Putamen (tissue), 1 donor: ENCODE measurements at regions not wholly inside any gene's neighbourhood (a gene's known extent, or its start where the extent isn't known, plus 50 kb on each side); places are given as distances from the start of the nearest gene placed in this dataset.
"Not testable (repeated sequence)": the region's sequence is repeated elsewhere in the genome, so short reads cannot be mapped to it uniquely, and the experiment has no call there.

ENCODE experiments used
- DNase-seq: peaks from one replicate; pipeline ENCODE4 v3.0.0-alpha.2; 2016; ENCODE audit warnings: low spot score

- no peak for DNase-seq
These were observed 174.9 kb downstream of the ETAA1 start for GRCh38 chr2:67571785-67572718.

- DNase-seq: no peak
These were observed 175.7 kb downstream of the ETAA1 start for GRCh38 chr2:67572721-67573435.

- no peak for DNase-seq
These were observed 177.1 kb downstream of the ETAA1 start for GRCh38 chr2:67574230-67574629.

- no peak for DNase-seq
These were observed 179.1 kb downstream of the ETAA1 start for GRCh38 chr2:67576226-67576625.

GRCh38 chr2:67576991-67577390 is 179.9 kb downstream of the ETAA1 start:
- DNase-seq: no peak

GRCh38 chr2:67579216-67579615 is 182.1 kb downstream of the ETAA1 start:
- DNase-seq: no peak

GRCh38 chr2:67579806-67580205 is 182.7 kb downstream of the ETAA1 start:
- DNase-seq: no peak

GRCh38 chr2:67581751-67582150 is 184.6 kb downstream of the ETAA1 start:
- DNase-seq: no peak

GRCh38 chr2:67583185-67583584 is 186.1 kb downstream of the ETAA1 start:
- no peak for DNase-seq

GRCh38 chr2:67585400-67585799 is 188.3 kb downstream of the ETAA1 start:
- no peak for DNase-seq

- DNase-seq: not testable (repeated sequence)
These were observed 192.0 kb downstream of the ETAA1 start for GRCh38 chr2:67589121-67589520.

GRCh38 chr2:67594522-67594921 is 197.4 kb downstream of the ETAA1 start:
- DNase-seq: not testable (repeated sequence)

- no peak for DNase-seq
These were observed 199.7 kb downstream of the ETAA1 start for GRCh38 chr2:67596871-67597270.

GRCh38 chr2:67599561-67599960 is 202.4 kb downstream of the ETAA1 start:
- no peak for DNase-seq

GRCh38 chr2:67600222-67600871 is 203.2 kb downstream of the ETAA1 start:
- no peak for DNase-seq

- no peak for DNase-seq
These were observed 203.8 kb downstream of the ETAA1 start for GRCh38 chr2:67600946-67601345.

- no peak for DNase-seq
These were observed 207.2 kb downstream of the ETAA1 start for GRCh38 chr2:67604360-67604759.

- DNase-seq: no peak
These were observed 215.5 kb downstream of the ETAA1 start for GRCh38 chr2:67612576-67613042.

GRCh38 chr2:67613227-67613626 is 216.1 kb downstream of the ETAA1 start:
- DNase-seq: no peak

- DNase-seq: no peak
These were observed 217.3 kb downstream of the ETAA1 start for GRCh38 chr2:67614454-67614853.

- DNase-seq: no peak
These were observed 219.6 kb downstream of the ETAA1 start for GRCh38 chr2:67616749-67617148.

GRCh38 chr2:67619204-67619603 is 222.1 kb downstream of the ETAA1 start:
- no peak for DNase-seq

- not testable (repeated sequence) for DNase-seq
These were observed 226.6 kb downstream of the ETAA1 start for GRCh38 chr2:67623741-67624140.
